ENCODE measurements at regions not wholly inside any gene's neighbourhood (a gene's known extent, or its start where the extent isn't known, plus 50 kb on each side); places are given as distances from the start of the nearest gene placed in this dataset.

DNA sequence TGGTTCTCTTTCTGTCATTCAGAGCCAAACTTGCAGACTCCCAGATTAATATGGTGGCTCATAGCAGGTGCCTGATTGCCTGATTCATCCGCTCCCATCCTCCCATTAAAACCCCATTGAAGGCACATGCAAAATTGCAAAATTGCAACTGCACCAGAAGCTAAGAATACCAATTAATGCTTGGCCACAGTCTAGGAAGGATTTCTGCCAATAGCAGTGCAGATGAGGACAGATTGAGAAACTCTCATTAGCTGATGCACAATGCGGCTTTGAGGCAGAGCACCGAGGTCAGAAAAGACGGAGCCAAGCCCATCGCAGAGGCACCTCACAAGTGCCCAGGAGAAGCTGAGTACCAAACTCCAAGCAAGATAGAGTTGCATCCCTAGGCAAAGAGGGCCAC is 172.8 kb downstream of the ARL4C start:
- no peak for TF ChIP-seq POLR2AphosphoS5 (IDR thresholded peaks at IDR 0.05; ENCODE audit: low read depth)
- TF ChIP-seq, protein P1, sequence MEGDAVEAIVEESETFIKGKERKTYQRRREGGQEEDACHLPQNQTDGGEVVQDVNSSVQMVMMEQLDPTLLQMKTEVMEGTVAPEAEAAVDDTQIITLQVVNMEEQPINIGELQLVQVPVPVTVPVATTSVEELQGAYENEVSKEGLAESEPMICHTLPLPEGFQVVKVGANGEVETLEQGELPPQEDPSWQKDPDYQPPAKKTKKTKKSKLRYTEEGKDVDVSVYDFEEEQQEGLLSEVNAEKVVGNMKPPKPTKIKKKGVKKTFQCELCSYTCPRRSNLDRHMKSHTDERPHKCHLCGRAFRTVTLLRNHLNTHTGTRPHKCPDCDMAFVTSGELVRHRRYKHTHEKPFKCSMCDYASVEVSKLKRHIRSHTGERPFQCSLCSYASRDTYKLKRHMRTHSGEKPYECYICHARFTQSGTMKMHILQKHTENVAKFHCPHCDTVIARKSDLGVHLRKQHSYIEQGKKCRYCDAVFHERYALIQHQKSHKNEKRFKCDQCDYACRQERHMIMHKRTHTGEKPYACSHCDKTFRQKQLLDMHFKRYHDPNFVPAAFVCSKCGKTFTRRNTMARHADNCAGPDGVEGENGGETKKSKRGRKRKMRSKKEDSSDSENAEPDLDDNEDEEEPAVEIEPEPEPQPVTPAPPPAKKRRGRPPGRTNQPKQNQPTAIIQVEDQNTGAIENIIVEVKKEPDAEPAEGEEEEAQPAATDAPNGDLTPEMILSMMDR (IDR thresholded peaks at IDR 0.05; ENCODE audit: insufficient read depth, low read length), result no peak
